ENCODE measurements at regions not wholly inside any gene's neighbourhood (a gene's known extent, or its start where the extent isn't known, plus 50 kb on each side); places are given as distances from the start of the nearest gene placed in this dataset.

DNA sequence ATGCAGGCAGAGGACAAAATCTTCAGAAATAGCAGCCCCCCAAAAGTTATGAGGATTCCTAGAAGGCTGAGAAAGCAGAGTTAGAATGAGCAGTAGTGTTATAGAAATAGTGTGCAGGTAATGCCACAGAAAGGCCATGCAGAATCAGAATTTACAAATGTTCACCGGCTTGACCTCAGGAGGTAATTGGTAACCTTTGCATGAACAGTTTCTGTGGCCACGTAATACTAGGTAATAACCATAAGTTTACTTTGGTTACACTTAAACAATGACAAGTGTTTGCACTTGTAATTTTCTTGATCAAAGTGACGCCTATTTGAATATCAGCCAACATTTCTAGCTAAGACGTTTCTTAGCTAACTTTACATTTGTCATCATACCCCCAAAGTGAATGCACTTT is 393.6 kb downstream of the GPAT3 start:
- TF ChIP-seq CTCF (conservative IDR thresholded peaks at IDR 0.05; ENCODE audit: low read depth in 2 of 2) (no peak), EZH2 (IDR thresholded peaks at IDR 0.05; ENCODE audit: low read depth, unreplicated experiment) (no peak), EZH2phosphoT487 (IDR thresholded peaks at IDR 0.05; ENCODE audit: unreplicated experiment) (no peak), JUNB (IDR thresholded peaks at IDR 0.05; ENCODE audit: unreplicated experiment) (no peak), POLR2AphosphoS5 (IDR thresholded peaks at IDR 0.05; ENCODE audit: low read depth) (no peak), ZNF331 (CRISPR knock-in tag; IDR thresholded peaks at IDR 0.05; ENCODE audit: low read depth) (no peak), CREB1 (CRISPR knock-in tag; IDR thresholded peaks at IDR 0.05; ENCODE audit: low read depth) (no peak), NANOG (IDR thresholded peaks at IDR 0.05; ENCODE audit: borderline replicate concordance) (no peak), STAT1 (IDR thresholded peaks at IDR 0.05; ENCODE audit: unreplicated experiment) (no peak), ETS1 (IDR thresholded peaks at IDR 0.05) (no peak), ZNF114 (CRISPR knock-in tag; IDR thresholded peaks at IDR 0.05) (no peak)
- TF ChIP-seq, protein P1, sequence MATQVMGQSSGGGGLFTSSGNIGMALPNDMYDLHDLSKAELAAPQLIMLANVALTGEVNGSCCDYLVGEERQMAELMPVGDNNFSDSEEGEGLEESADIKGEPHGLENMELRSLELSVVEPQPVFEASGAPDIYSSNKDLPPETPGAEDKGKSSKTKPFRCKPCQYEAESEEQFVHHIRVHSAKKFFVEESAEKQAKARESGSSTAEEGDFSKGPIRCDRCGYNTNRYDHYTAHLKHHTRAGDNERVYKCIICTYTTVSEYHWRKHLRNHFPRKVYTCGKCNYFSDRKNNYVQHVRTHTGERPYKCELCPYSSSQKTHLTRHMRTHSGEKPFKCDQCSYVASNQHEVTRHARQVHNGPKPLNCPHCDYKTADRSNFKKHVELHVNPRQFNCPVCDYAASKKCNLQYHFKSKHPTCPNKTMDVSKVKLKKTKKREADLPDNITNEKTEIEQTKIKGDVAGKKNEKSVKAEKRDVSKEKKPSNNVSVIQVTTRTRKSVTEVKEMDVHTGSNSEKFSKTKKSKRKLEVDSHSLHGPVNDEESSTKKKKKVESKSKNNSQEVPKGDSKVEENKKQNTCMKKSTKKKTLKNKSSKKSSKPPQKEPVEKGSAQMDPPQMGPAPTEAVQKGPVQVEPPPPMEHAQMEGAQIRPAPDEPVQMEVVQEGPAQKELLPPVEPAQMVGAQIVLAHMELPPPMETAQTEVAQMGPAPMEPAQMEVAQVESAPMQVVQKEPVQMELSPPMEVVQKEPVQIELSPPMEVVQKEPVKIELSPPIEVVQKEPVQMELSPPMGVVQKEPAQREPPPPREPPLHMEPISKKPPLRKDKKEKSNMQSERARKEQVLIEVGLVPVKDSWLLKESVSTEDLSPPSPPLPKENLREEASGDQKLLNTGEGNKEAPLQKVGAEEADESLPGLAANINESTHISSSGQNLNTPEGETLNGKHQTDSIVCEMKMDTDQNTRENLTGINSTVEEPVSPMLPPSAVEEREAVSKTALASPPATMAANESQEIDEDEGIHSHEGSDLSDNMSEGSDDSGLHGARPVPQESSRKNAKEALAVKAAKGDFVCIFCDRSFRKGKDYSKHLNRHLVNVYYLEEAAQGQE (IDR thresholded peaks at IDR 0.05; ENCODE audit: unreplicated experiment) = no peak
- TF ChIP-seq, protein P2, sequence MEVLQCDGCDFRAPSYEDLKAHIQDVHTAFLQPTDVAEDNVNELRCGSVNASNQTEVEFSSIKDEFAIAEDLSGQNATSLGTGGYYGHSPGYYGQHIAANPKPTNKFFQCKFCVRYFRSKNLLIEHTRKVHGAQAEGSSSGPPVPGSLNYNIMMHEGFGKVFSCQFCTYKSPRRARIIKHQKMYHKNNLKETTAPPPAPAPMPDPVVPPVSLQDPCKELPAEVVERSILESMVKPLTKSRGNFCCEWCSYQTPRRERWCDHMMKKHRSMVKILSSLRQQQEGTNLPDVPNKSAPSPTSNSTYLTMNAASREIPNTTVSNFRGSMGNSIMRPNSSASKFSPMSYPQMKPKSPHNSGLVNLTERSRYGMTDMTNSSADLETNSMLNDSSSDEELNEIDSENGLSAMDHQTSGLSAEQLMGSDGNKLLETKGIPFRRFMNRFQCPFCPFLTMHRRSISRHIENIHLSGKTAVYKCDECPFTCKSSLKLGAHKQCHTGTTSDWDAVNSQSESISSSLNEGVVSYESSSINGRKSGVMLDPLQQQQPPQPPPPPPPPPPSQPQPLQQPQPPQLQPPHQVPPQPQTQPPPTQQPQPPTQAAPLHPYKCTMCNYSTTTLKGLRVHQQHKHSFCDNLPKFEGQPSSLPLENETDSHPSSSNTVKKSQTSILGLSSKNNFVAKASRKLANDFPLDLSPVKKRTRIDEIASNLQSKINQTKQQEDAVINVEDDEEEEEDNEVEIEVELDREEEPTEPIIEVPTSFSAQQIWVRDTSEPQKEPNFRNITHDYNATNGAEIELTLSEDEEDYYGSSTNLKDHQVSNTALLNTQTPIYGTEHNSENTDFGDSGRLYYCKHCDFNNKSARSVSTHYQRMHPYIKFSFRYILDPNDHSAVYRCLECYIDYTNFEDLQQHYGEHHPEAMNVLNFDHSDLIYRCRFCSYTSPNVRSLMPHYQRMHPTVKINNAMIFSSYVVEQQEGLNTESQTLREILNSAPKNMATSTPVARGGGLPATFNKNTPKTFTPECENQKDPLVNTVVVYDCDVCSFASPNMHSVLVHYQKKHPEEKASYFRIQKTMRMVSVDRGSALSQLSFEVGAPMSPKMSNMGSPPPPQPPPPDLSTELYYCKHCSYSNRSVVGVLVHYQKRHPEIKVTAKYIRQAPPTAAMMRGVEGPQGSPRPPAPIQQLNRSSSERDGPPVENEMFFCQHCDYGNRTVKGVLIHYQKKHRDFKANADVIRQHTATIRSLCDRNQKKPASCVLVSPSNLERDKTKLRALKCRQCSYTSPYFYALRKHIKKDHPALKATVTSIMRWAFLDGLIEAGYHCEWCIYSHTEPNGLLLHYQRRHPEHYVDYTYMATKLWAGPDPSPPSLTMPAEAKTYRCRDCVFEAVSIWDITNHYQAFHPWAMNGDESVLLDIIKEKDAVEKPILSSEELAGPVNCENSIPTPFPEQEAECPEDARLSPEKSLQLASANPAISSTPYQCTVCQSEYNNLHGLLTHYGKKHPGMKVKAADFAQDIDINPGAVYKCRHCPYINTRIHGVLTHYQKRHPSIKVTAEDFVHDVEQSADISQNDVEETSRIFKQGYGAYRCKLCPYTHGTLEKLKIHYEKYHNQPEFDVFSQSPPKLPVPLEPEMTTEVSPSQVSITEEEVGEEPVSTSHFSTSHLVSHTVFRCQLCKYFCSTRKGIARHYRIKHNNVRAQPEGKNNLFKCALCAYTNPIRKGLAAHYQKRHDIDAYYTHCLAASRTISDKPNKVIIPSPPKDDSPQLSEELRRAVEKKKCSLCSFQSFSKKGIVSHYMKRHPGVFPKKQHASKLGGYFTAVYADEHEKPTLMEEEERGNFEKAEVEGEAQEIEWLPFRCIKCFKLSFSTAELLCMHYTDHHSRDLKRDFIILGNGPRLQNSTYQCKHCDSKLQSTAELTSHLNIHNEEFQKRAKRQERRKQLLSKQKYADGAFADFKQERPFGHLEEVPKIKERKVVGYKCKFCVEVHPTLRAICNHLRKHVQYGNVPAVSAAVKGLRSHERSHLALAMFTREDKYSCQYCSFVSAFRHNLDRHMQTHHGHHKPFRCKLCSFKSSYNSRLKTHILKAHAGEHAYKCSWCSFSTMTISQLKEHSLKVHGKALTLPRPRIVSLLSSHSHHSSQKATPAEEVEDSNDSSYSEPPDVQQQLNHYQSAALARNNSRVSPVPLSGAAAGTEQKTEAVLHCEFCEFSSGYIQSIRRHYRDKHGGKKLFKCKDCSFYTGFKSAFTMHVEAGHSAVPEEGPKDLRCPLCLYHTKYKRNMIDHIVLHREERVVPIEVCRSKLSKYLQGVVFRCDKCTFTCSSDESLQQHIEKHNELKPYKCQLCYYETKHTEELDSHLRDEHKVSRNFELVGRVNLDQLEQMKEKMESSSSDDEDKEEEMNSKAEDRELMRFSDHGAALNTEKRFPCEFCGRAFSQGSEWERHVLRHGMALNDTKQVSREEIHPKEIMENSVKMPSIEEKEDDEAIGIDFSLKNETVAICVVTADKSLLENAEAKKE (CRISPR knock-in tag; IDR thresholded peaks at IDR 0.05) = no peak

Measured in GM23338 (cell line).